AG04449 (cell line): ENCODE measurements at regions not wholly inside any gene's neighbourhood (a gene's known extent, or its start where the extent isn't known, plus 50 kb on each side); places are given as distances from the start of the nearest gene placed in this dataset.

ENCODE experiments used
- CTCF ChIA-PET: fragments of 350-600 bp; formaldehyde crosslinking; extraction: SDS; loops from one replicate; lab custom pipeline; 2021; ENCODE audit warnings: antibody characterized with exemption; lab: Yijun Ruan, JAX
- POLR2A ChIA-PET: fragments of 400-600, 350-600 bp; formaldehyde crosslinking; extraction: SDS; loops from one replicate; lab custom pipeline; 2020; ENCODE audit warnings: antibody characterized with exemption, inconsistent platforms; lab: Yijun Ruan, JAX
- DNase-seq: peaks from one replicate; pipeline ENCODE4 v3.0.0-alpha.2; 2010; ENCODE audit warnings: low read depth, low spot score
- H3K4me3 ChIP-seq: 2 replicates; pipeline ENCODE4 v1.5.1; 2011; ENCODE audit warnings: low read depth, mild to moderate bottlenecking, control low read depth, low read length
- TF ChIP-seq, protein P1 (sequence below): IDR thresholded peaks from one replicate; pipeline ENCODE4 v1.5.1; 2011; ENCODE audit warnings: mild to moderate bottlenecking, moderate library complexity, low read length, control low read depth, inconsistent platforms; ENCODE audit not compliant: insufficient read depth; ENCODE audit errors: missing control alignments

DNA sequence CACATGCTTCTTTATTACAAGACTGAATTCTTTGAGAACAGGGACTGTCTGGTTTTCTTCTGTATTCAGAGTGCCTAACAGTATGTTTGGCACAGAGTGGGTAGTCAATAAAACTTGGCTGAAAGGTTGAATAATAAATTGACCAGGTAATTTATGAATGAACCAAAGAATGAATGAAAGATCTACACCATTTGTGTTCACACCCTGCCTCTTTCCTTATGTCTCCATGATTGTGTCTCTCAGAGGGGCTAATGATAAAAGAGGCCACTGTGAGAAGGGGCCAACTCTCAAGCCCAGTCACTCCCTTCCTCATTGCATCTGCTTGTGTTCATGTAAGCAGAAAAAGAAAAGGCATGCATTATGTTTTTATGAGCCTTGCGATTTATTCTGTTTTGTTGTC is 569.7 kb upstream of the TENM4 start:
- H3K4me3 ChIP-seq = no peak overlapping the region
- POLR2A ChIA-PET = no interaction called here
- no peak for DNase-seq
- CTCF ChIA-PET = no interaction called here
- TF ChIP-seq, protein P1, sequence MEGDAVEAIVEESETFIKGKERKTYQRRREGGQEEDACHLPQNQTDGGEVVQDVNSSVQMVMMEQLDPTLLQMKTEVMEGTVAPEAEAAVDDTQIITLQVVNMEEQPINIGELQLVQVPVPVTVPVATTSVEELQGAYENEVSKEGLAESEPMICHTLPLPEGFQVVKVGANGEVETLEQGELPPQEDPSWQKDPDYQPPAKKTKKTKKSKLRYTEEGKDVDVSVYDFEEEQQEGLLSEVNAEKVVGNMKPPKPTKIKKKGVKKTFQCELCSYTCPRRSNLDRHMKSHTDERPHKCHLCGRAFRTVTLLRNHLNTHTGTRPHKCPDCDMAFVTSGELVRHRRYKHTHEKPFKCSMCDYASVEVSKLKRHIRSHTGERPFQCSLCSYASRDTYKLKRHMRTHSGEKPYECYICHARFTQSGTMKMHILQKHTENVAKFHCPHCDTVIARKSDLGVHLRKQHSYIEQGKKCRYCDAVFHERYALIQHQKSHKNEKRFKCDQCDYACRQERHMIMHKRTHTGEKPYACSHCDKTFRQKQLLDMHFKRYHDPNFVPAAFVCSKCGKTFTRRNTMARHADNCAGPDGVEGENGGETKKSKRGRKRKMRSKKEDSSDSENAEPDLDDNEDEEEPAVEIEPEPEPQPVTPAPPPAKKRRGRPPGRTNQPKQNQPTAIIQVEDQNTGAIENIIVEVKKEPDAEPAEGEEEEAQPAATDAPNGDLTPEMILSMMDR = no peak

DNA sequence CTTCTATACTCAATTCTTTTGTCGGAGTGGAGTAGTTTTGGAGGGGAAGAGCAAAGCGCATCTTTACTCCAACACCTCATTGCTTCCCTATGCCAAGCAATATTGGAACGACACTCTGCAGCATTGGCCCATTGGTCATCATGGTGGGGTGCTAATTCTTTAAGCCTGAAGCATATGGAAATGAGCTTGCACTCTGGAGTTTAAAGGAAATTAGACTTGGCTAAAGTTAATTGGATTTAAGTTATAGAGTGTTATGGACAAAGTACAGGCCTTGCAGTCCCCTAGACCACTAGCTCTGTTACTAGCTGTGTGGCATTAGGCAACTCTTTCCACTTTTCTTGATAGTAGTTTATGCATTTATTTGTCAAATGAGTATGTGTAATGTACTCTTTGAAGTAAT is 568.3 kb upstream of the TENM4 start:
- CTCF ChIA-PET = no interaction called here
- no peak overlapping the region for H3K4me3 ChIP-seq
- POLR2A ChIA-PET = no interaction called here
- DNase-seq = no peak
- TF ChIP-seq, protein P1 = no peak

DNA sequence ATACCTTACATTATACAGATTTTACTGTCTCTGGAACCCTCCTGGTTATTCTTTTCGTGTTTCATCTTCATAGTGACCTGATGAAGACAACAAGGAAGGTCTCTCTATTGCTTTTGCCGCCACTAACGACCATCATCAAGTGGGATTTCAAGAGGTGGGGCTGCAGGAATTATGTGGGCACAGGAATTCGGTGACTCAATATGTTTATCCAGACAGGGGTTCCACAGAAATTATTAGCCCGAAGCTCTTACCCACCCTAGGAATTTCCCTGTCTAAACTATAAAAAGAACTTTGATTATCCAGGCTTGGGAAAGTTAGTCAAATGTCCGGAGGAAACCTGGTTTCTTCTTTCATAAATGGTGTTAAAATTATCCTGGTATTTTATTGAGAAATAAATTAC is 566.8 kb upstream of the TENM4 start:
- no peak overlapping the region for H3K4me3 ChIP-seq
- ChIA-PET POLR2A (no interaction called here), CTCF (no interaction called here)
- TF ChIP-seq, protein P1 = no peak
- no peak for DNase-seq

DNA sequence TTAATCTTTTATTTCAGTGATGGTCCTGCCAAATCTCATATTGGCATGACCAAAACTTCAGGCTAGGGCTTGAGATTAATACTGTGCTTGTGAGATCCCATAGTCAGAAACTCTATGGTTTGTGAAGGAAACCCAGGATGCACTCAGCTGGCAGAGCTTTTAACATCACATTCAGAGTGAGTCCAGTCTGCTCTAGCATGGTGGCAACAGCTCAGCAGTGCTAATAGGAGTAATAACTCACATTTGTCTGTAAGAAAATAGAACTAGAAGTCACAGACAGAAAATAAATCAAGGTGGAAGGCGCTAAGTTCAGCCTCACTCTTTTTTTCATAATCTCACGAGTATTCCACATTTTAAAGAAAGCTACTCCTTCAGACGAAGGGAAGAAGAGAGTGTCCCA is 549.3 kb upstream of the TENM4 start:
- TF ChIP-seq, protein P1 = no peak
- ChIA-PET POLR2A (no interaction called here), CTCF (no interaction called here)
- no peak for DNase-seq
- no peak overlapping the region for H3K4me3 ChIP-seq

DNA sequence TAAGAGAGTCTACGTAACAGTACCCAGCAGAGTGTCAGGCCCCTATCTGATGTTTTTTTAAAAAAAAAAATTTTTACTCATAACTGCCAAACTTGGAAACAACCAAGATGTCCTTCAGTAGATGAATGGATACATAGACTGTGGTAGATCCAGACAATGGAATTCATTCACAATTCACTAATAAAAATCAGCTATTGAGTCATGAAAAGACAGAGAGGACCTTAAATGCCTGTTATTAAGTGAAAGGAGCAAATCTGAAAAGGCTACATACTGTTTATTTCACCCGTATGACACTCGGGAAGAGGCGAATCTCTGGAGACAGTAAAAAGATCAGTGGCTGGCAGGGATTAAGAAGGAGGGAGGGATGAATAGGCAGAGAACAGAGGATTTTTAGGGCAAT is 541.4 kb upstream of the TENM4 start:
- no peak for DNase-seq
- CTCF ChIA-PET = no interaction called here
- H3K4me3 ChIP-seq = no peak overlapping the region
- POLR2A ChIA-PET = no interaction called here
- TF ChIP-seq, protein P1 = no peak

DNA sequence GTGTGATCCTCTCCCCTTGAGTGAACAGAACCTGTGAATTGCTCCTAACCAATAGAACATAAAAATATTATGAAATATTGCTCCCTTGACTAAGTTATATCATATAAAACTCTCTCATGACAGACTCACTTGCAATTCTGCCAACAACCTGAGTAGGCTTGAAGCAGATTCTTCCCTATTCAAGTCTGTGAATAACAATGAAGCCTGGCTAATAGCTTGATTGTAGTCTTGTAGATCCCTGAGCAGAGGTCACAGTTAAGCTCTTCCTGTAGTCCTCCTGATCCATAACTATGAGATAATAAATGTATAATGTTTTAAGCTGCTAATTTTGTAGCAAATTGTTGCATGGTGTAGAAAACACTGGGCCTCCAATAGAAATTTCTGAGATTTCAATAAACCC is 540.1 kb upstream of the TENM4 start:
- CTCF ChIA-PET = no interaction called here
- POLR2A ChIA-PET = no interaction called here
- TF ChIP-seq, protein P1 = no peak
- DNase-seq = no peak
- no peak overlapping the region for H3K4me3 ChIP-seq
